ENCODE measurements at regions not wholly inside any gene's neighbourhood (a gene's known extent, or its start where the extent isn't known, plus 50 kb on each side); places are given as distances from the start of the nearest gene placed in this dataset.

DNA sequence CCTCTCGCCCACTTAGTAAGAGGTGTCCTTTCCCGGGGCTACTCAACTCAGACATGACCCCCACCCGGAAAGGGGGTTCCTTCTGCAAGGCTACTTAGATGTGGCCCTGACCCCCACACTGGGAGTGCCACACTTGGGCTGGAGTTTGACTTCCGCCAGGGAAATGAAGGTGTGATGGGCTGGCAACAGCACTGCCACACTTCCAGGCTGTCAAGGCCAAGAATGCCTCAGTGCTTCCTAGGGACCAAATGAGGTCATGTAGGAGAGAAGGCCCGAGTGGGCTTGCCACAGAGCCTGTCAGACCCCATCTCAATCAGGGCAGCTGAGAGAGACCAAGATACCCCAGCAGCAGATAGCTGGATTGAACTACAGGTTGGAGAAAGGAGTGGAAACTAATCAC, 55.5 kb downstream of the DRD1 start:
- Histone ChIP-seq H3K4me3 (ENCODE audit: insufficient read depth, low read depth, low read length, poor library complexity, severe bottlenecking) (no peak overlapping the region), H3K9me3 (ENCODE audit: control insufficient read depth, low read length) (no peaks in the 10 kb centered on the region), H3K4me1 (ENCODE audit: control insufficient read depth, insufficient read depth, low read length, poor library complexity, severe bottlenecking) (no peaks in the 10 kb centered on the region), H3K36me3 (ENCODE audit: control insufficient read depth, insufficient read depth, low read length) (no peaks in the 10 kb centered on the region), H3K27ac (ENCODE audit: insufficient read depth, low read length, poor library complexity, severe bottlenecking) (no peak overlapping the region), H3K27me3 (replicated peaks; ENCODE audit: control insufficient read depth, insufficient read depth, low read length, poor library complexity, severe bottlenecking) (no peaks in the 10 kb centered on the region)
- DNase-seq, result no peak

DNA sequence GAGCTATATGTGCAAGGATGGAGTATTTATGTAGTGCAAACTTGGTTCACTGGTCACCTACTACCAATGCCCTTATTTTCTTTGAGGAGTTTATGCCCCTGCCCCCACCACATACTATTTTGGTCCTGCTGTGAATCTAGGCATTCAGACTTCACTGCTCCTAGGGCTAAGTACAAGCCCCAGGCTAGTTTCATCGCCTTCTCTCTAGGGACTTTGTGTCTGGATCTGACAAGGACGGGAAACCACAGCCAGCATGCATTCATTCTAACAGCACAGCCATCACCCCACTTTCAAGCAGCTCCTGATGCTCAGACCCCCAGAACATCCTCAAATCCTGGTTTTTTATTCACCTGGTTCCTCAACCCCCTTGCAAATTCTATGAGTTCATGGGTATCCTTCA, 56.8 kb downstream of the DRD1 start:
- H3K4me1 ChIP-seq (ENCODE audit: control insufficient read depth, insufficient read depth, low read length, poor library complexity, severe bottlenecking), result no peaks in the 10 kb centered on the region
- no peaks in the 10 kb centered on the region for H3K36me3 ChIP-seq (ENCODE audit: control insufficient read depth, insufficient read depth, low read length)
- DNase-seq, result no peak
- H3K9me3 ChIP-seq (ENCODE audit: control insufficient read depth, low read length), result no peaks in the 10 kb centered on the region
- no peaks in the 10 kb centered on the region for H3K27me3 ChIP-seq (replicated peaks; ENCODE audit: control insufficient read depth, insufficient read depth, low read length, poor library complexity, severe bottlenecking)
- H3K27ac ChIP-seq (ENCODE audit: insufficient read depth, low read length, poor library complexity, severe bottlenecking), result no peak overlapping the region
- H3K4me3 ChIP-seq (ENCODE audit: insufficient read depth, low read depth, low read length, poor library complexity, severe bottlenecking), result no peak overlapping the region

DNA sequence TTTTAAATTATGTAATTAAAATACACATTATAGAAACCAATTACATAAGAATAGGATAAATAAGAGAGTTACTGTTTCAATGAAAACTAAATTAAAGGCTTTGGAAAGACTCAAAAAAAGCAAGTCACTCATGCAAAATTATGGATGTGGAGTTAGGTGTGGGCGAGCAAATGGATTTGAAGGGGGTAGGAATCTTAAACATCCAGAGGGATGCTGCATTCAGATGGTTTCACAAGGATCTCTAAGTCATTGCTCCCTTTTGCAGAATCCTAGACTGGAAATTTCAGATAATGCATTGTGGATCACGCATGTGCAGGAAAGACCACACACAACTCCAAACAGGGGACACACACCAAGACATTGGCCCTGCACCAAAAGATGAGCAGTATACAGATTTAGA, 57.5 kb downstream of the DRD1 start:
- Histone ChIP-seq H3K9me3 (ENCODE audit: control insufficient read depth, low read length) (no peaks in the 10 kb centered on the region), H3K36me3 (ENCODE audit: control insufficient read depth, insufficient read depth, low read length) (no peaks in the 10 kb centered on the region), H3K4me3 (ENCODE audit: insufficient read depth, low read depth, low read length, poor library complexity, severe bottlenecking) (no peak overlapping the region), H3K27me3 (replicated peaks; ENCODE audit: control insufficient read depth, insufficient read depth, low read length, poor library complexity, severe bottlenecking) (no peaks in the 10 kb centered on the region), H3K27ac (ENCODE audit: insufficient read depth, low read length, poor library complexity, severe bottlenecking) (no peak overlapping the region), H3K4me1 (ENCODE audit: control insufficient read depth, insufficient read depth, low read length, poor library complexity, severe bottlenecking) (no peaks in the 10 kb centered on the region)
- no peak for DNase-seq

DNA sequence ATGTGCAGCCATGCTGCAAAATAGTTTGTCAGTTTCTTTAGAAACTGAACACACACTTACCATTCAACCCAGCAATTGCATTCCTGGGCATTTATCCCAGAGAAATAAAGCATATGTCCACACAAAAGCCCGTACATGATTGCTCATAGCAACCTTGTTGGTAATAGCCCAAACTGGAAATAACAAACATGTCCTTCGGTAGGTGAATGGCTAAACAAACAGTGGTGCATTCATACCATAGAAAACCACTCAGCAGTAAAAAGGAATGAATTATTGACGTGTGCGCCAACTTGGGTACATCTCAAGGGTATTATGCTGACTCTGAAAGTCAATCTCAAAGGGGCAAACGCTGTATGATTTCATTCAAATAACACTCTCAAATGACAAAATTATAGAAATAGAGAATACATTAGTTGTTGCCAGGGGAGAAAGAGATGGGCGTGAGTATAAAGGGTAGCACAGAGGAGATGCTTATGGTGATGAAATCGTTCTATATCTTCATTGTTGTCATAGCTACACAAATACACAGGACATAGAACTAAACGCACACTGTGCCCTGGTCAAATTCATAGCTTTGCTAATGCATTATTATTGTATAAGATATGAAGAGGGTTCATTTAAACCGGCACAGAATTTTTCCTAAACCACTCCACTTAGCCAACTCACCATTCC, 58.2 kb downstream of the DRD1 start:
- no peaks in the 10 kb centered on the region for H3K9me3 ChIP-seq (ENCODE audit: control insufficient read depth, low read length)
- H3K27me3 ChIP-seq (replicated peaks; ENCODE audit: control insufficient read depth, insufficient read depth, low read length, poor library complexity, severe bottlenecking), result no peaks in the 10 kb centered on the region
- H3K36me3 ChIP-seq (ENCODE audit: control insufficient read depth, insufficient read depth, low read length), result no peaks in the 10 kb centered on the region
- H3K4me1 ChIP-seq (ENCODE audit: control insufficient read depth, insufficient read depth, low read length, poor library complexity, severe bottlenecking), result no peaks in the 10 kb centered on the region
- DNase-seq, result no peak
- H3K4me3 ChIP-seq (ENCODE audit: insufficient read depth, low read depth, low read length, poor library complexity, severe bottlenecking), result no peak overlapping the region
- no peak overlapping the region for H3K27ac ChIP-seq (ENCODE audit: insufficient read depth, low read length, poor library complexity, severe bottlenecking)

DNA sequence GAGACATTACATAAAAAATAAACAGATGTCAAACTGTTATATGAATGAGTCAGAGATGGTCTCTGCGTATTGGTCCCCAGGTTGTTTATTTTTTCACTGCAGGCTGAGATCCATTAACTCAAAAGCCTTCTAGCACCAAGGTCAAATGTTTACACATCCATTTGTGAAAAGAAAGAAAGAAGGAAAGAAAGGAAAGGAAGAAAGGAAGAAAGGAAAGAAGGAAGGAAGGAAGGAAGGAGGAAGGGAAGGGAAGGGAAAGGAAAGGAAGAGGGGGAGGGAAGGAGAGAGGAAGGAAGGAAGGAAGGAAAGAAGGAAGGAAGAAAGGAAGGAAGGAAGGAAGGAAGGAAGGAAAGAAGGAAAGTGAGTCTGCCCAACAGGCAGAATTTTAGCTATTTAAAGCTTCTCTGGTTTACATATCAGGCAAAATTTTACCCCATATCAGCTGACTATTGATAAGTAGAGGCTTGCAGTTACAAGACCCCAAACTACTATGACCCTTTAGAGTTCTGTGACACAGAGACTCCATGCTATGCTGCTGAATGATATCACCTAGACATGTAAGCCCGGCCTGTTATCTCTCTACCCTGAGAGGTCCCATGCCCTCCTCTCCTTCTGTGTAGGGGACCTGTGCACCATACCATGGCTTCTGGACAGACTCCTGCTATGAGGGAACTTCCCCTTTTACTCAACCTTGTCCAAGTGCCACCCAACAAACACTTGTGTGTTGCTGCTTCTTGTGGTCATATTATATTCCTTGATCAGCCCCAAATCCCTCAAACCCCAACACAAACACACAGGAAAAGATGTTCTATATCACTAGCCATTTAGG, 59.0 kb downstream of the DRD1 start:
- Histone ChIP-seq H3K4me3 (ENCODE audit: insufficient read depth, low read depth, low read length, poor library complexity, severe bottlenecking) (no peak overlapping the region), H3K4me1 (ENCODE audit: control insufficient read depth, insufficient read depth, low read length, poor library complexity, severe bottlenecking) (no peaks in the 10 kb centered on the region), H3K9me3 (ENCODE audit: control insufficient read depth, low read length) (no peaks in the 10 kb centered on the region), H3K36me3 (ENCODE audit: control insufficient read depth, insufficient read depth, low read length) (no peaks in the 10 kb centered on the region), H3K27me3 (replicated peaks; ENCODE audit: control insufficient read depth, insufficient read depth, low read length, poor library complexity, severe bottlenecking) (no peaks in the 10 kb centered on the region), H3K27ac (ENCODE audit: insufficient read depth, low read length, poor library complexity, severe bottlenecking) (no peak overlapping the region)
- no peak for DNase-seq

DNA sequence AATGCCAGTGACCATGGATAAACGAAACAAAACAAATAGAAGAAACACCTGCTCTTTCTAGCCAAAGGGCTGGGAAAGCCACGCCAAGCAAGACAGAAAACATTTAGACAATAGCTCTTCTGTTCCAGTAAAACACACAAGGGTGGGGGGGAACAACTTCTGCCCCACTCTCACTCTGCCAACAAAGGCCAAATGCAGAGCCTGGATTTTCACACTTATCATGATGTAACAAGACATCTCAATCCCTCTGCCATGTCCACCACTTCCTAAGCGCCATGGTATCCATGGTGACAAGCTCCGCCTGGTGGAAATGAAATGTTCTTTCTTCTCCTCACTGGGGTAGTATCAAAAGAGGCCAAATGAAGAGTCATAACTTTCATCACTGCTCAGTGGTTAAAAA, 60.6 kb downstream of the DRD1 start:
- no peaks in the 10 kb centered on the region for H3K27me3 ChIP-seq (replicated peaks; ENCODE audit: control insufficient read depth, insufficient read depth, low read length, poor library complexity, severe bottlenecking)
- H3K27ac ChIP-seq (ENCODE audit: insufficient read depth, low read length, poor library complexity, severe bottlenecking), result no peak overlapping the region
- DNase-seq, result no peak
- no peaks in the 10 kb centered on the region for H3K9me3 ChIP-seq (ENCODE audit: control insufficient read depth, low read length)
- no peaks in the 10 kb centered on the region for H3K4me1 ChIP-seq (ENCODE audit: control insufficient read depth, insufficient read depth, low read length, poor library complexity, severe bottlenecking)
- no peaks in the 10 kb centered on the region for H3K36me3 ChIP-seq (ENCODE audit: control insufficient read depth, insufficient read depth, low read length)
- H3K4me3 ChIP-seq (ENCODE audit: insufficient read depth, low read depth, low read length, poor library complexity, severe bottlenecking), result no peak overlapping the region

DNA sequence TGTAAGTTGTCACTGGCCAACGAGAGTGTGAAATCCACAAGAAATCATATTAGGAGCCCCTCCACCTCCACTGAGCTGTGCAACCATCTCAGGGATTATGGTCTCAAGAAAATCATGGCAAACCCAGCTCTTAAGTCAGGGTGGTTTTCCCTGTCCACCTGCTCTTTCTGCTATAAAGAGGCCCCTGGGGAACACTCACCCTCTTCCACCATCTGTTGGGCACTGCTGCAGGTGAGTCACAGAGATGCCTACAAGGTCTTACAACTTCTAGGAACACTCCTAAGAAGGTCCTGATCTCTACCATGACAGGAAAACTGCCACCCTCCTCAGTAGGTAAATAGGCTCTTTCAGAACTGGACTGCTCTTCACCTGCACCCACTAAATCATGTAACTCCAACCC, 61.8 kb downstream of the DRD1 start:
- DNase-seq, result no peak
- no peaks in the 10 kb centered on the region for H3K36me3 ChIP-seq (ENCODE audit: control insufficient read depth, insufficient read depth, low read length)
- no peak overlapping the region for H3K4me3 ChIP-seq (ENCODE audit: insufficient read depth, low read depth, low read length, poor library complexity, severe bottlenecking)
- no peaks in the 10 kb centered on the region for H3K4me1 ChIP-seq (ENCODE audit: control insufficient read depth, insufficient read depth, low read length, poor library complexity, severe bottlenecking)
- no peaks in the 10 kb centered on the region for H3K9me3 ChIP-seq (ENCODE audit: control insufficient read depth, low read length)
- H3K27ac ChIP-seq (ENCODE audit: insufficient read depth, low read length, poor library complexity, severe bottlenecking), result no peak overlapping the region
- no peaks in the 10 kb centered on the region for H3K27me3 ChIP-seq (replicated peaks; ENCODE audit: control insufficient read depth, insufficient read depth, low read length, poor library complexity, severe bottlenecking)

DNA sequence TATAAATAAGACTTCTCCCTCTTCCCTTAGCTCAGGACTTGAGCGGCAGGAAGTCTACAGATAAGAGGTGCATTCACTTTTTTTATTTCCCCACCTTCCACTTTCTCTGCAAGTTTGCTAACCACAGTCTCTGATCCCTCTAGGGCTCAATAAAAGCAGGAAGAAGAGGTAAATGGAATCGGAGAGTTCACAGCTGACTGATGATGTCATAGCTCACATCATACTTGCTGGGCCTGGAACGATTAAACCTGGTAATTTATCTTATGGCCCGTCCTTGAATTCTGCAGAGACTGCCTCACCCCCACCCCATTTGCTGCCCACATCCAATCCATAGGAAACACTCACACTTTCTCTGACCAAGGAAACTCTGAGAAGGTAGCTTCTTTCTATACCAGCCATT, 62.9 kb downstream of the DRD1 start:
- H3K9me3 ChIP-seq (ENCODE audit: control insufficient read depth, low read length), result no peaks in the 10 kb centered on the region
- no peaks in the 10 kb centered on the region for H3K27me3 ChIP-seq (replicated peaks; ENCODE audit: control insufficient read depth, insufficient read depth, low read length, poor library complexity, severe bottlenecking)
- no peak overlapping the region for H3K4me3 ChIP-seq (ENCODE audit: insufficient read depth, low read depth, low read length, poor library complexity, severe bottlenecking)
- no peaks in the 10 kb centered on the region for H3K4me1 ChIP-seq (ENCODE audit: control insufficient read depth, insufficient read depth, low read length, poor library complexity, severe bottlenecking)
- no peaks in the 10 kb centered on the region for H3K36me3 ChIP-seq (ENCODE audit: control insufficient read depth, insufficient read depth, low read length)
- H3K27ac ChIP-seq (ENCODE audit: insufficient read depth, low read length, poor library complexity, severe bottlenecking), result no peak overlapping the region
- no peak for DNase-seq

DNA sequence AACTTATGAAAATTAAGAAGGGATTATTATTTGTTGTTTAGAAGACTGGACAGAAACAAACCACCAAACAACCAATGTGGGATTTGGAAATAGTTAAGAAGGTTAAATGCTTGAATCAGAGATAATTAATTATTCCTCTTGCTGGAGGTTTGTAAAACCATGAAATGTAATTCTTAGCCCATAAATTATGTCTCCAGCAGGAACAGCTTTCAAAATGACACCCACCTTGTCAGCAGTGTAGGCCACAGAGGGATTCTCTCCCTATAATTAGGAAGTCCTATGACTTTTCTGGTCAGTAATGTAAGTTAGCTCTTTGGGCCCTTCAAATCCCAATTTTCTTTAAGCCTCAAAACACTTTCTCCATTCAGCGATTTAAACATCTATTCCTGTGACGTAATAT, 63.3 kb downstream of the DRD1 start:
- Histone ChIP-seq H3K27ac (ENCODE audit: insufficient read depth, low read length, poor library complexity, severe bottlenecking) (no peak overlapping the region), H3K36me3 (ENCODE audit: control insufficient read depth, insufficient read depth, low read length) (no peaks in the 10 kb centered on the region), H3K4me3 (ENCODE audit: insufficient read depth, low read depth, low read length, poor library complexity, severe bottlenecking) (no peak overlapping the region), H3K4me1 (ENCODE audit: control insufficient read depth, insufficient read depth, low read length, poor library complexity, severe bottlenecking) (no peaks in the 10 kb centered on the region), H3K27me3 (replicated peaks; ENCODE audit: control insufficient read depth, insufficient read depth, low read length, poor library complexity, severe bottlenecking) (no peaks in the 10 kb centered on the region), H3K9me3 (ENCODE audit: control insufficient read depth, low read length) (no peaks in the 10 kb centered on the region)
- no peak for DNase-seq

DNA sequence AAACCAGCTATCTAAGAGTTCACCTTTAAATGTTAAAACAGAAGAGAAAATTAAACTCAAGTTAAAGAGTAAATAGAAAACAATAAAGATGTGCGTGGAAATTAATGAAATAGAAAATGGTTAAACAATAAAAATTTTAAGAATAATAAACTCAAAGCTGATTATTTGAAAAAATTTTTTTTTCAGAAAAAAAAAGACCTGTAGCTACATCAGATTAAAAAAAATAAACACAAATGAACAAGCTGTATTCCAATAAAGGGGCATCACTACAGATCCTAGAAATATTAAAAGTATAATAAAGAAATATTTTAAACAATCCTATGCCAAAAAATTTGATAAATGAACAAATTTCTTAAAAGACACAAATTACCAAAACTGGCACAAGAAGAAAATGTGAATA, 64.1 kb downstream of the DRD1 start:
- no peak for DNase-seq
- Histone ChIP-seq H3K4me1 (ENCODE audit: control insufficient read depth, insufficient read depth, low read length, poor library complexity, severe bottlenecking) (no peaks in the 10 kb centered on the region), H3K4me3 (ENCODE audit: insufficient read depth, low read depth, low read length, poor library complexity, severe bottlenecking) (no peak overlapping the region), H3K36me3 (ENCODE audit: control insufficient read depth, insufficient read depth, low read length) (no peaks in the 10 kb centered on the region), H3K27me3 (replicated peaks; ENCODE audit: control insufficient read depth, insufficient read depth, low read length, poor library complexity, severe bottlenecking) (no peaks in the 10 kb centered on the region), H3K9me3 (ENCODE audit: control insufficient read depth, low read length) (no peaks in the 10 kb centered on the region), H3K27ac (ENCODE audit: insufficient read depth, low read length, poor library complexity, severe bottlenecking) (no peak overlapping the region)

Measured in effector memory CD4-positive, alpha-beta T cell (primary cell).